Testis (tissue), 2 donors: ENCODE measurements at regions not wholly inside any gene's neighbourhood (a gene's known extent, or its start where the extent isn't known, plus 50 kb on each side); places are given as distances from the start of the nearest gene placed in this dataset.

ENCODE experiments used
- POLR2A ChIP-seq: fragments of 450-650 bp; IDR thresholded peaks from one replicate; pipeline ENCODE4 v1.6.1; 2017; ENCODE audit warnings: antibody characterized with exemption, mild to moderate bottlenecking, moderate library complexity
- TF ChIP-seq, protein P1 (sequence below), 3 experiments: fragments of 450-650 bp in 2 of 3; fragments of 200-600 bp in 1 of 3; sonication (generic) in 1 of 3; IDR thresholded peaks; one replicate each; pipeline ENCODE4 v1.5.1; 2016 to 2019; ENCODE audit warnings: antibody characterized with exemption in 3 of 3, mild to moderate bottlenecking in 2 of 3, moderate library complexity in 1 of 3

- TF ChIP-seq, protein P1, sequence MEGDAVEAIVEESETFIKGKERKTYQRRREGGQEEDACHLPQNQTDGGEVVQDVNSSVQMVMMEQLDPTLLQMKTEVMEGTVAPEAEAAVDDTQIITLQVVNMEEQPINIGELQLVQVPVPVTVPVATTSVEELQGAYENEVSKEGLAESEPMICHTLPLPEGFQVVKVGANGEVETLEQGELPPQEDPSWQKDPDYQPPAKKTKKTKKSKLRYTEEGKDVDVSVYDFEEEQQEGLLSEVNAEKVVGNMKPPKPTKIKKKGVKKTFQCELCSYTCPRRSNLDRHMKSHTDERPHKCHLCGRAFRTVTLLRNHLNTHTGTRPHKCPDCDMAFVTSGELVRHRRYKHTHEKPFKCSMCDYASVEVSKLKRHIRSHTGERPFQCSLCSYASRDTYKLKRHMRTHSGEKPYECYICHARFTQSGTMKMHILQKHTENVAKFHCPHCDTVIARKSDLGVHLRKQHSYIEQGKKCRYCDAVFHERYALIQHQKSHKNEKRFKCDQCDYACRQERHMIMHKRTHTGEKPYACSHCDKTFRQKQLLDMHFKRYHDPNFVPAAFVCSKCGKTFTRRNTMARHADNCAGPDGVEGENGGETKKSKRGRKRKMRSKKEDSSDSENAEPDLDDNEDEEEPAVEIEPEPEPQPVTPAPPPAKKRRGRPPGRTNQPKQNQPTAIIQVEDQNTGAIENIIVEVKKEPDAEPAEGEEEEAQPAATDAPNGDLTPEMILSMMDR (IDR thresholded peaks at IDR 0.05): no peak
- no peak for TF ChIP-seq POLR2A
These were observed 806.2 kb downstream of the NTRK3 start for GRCh38 chr15:87450314-87450713.
